H7 (cell line): ENCODE measurements at regions not wholly inside any gene's neighbourhood (a gene's known extent, or its start where the extent isn't known, plus 50 kb on each side); places are given as distances from the start of the nearest gene placed in this dataset.

ENCODE experiments used
- DNase-seq: peaks from one replicate; pipeline ENCODE4 v3.0.0; 2012
- H3K27me3 ChIP-seq: 2 replicates; pipeline ENCODE4 v1.6.0; 2011; ENCODE audit warnings: mild to moderate bottlenecking, low read length; ENCODE audit not compliant: control insufficient read depth, insufficient read depth
- H3K36me3 ChIP-seq: replicated peaks from 2 replicates; pipeline ENCODE4 v1.5.1; 2011; ENCODE audit warnings: low read length; ENCODE audit not compliant: control insufficient read depth, insufficient read depth
- H3K4me3 ChIP-seq: 2 replicates; pipeline ENCODE4 v1.5.1; 2011; ENCODE audit warnings: low read depth, mild to moderate bottlenecking, control low read depth, low read length, moderate library complexity; ENCODE audit not compliant: insufficient read depth

DNA sequence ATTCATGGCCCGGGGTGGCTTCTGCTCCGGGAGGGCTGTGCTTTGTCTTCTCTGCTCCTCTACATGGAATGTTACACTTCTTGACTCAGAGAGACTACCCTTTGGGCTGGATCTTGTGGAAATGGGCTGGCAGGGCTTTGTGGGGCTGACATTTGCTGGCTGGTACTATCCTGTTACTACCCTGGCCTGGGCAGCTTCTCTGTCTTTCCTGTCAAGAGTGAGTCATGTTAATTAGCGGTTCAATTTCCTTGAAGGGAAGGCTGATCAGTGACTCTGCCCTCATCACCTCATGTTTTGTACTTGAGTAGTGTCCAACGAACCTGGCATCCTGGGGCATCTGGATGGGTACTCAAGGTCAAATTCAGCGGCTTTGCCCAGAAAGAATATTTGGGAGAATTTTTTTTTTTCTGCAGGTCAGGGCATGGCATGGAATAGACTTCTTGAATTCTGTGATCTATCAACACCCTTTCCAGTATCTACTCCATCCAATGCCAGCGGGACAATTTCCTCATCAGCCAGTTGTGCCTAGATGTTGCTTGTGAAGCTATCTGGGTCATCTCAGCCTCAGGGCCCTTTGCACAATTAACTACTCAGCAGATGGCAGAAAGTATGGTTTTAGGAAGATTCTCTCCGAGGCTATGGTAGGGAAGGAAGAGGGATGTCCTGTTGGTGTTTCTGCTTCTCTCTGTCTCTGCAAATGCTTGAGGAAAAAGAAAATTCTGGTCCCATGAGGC, 140.5 kb upstream of the PLET1 start:
- DNase-seq, result no peak
- no peaks in the 10 kb centered on the region for H3K36me3 ChIP-seq
- no peak overlapping the region for H3K4me3 ChIP-seq
- no peaks in the 10 kb centered on the region; the same call in 1 of the 2 replicates for H3K27me3 ChIP-seq

DNA sequence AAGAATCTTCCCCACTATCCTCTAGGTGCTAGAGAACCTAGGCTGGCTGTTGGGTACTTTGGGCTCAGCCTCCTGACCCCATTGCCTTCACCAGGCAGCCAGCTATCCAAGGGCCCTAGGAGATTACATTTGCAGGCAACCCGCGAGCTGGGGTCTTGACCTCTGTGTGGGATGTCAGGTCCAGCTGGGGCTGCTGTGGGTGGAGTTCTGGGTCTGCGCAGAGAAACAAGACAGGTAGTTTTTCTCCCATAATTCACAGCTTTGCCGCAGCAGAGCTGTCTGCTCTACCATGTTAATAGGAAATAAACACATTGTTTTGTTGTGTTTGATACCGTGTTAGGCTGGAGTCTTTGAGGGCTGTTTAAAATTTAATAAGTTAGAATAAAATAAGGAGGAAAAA, 142.8 kb upstream of the PLET1 start:
- Histone ChIP-seq H3K27me3 (no peaks in the 10 kb centered on the region; the same call in 1 of the 2 replicates), H3K4me3 (no peak overlapping the region), H3K36me3 (no peaks in the 10 kb centered on the region)
- DNase-seq, result no peak

DNA sequence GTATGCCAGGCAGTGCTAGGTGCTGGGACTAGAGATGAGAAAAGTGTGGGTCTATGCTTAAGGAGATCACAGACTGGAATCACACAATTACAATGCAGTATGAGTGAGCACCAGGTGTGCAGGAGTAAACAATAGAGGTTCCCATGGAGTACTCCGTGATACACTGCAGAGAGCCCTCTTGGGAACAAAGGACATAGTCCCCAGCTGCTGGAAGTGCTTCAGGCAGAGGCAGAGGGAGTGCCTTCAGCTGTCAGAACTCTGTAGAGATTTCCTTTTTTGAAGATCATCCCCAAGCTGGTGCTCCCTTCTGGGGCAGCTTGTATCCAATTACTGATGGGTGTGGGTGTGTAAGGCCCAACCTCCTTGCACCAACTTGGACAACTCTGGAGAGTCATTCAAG, 143.5 kb upstream of the PLET1 start:
- H3K36me3 ChIP-seq, result no peaks in the 10 kb centered on the region
- H3K4me3 ChIP-seq, result no peak overlapping the region
- DNase-seq, result no peak
- no peaks in the 10 kb centered on the region; the same call in 1 of the 2 replicates for H3K27me3 ChIP-seq

DNA sequence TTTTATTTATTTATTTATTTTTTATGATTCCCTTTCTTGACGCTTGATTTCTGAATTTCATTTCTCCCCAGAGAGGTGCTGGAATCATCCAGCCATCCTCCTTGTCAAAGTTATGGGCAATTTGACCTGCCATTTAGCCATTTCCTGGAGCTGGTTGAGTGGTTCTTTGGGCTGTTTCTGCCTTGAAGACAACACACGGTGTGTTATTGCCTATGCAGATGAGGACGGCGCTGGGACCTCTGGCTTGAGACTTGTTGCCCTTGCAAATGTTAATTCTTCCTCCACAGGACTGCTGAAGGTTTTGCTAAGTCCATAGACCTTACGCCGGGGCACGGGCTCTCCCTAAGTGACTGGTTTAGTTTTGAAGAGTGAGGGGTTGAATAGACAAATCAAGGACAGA, 147.9 kb upstream of the PLET1 start:
- no peaks in the 10 kb centered on the region; the same call in 1 of the 2 replicates for H3K27me3 ChIP-seq
- H3K4me3 ChIP-seq, result no peak overlapping the region
- peak; percentile 38 for DNase-seq
- no peaks in the 10 kb centered on the region for H3K36me3 ChIP-seq

DNA sequence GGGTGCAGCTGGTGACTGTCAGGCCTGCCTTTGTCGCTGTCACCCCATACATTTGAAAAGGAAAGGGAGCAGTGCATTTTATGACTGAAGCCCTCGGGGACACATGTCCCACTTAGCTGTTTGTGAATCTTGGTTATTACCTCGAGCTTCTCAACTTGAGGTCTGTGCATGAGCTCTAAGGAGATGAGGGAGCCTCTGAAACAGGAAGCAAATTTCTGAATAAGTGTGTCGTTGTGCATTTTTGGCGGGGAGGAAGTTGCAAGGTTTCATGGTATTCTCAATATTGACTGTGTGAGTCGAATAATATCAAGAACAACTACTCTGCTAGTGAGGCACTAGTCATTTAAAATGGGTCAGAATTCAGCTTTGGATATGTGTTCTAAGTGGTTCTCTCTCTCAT, 149.7 kb upstream of the PLET1 start:
- no peaks in the 10 kb centered on the region for H3K36me3 ChIP-seq
- no peak overlapping the region for H3K4me3 ChIP-seq
- no peaks in the 10 kb centered on the region; the same call in 1 of the 2 replicates for H3K27me3 ChIP-seq
- no peak for DNase-seq

DNA sequence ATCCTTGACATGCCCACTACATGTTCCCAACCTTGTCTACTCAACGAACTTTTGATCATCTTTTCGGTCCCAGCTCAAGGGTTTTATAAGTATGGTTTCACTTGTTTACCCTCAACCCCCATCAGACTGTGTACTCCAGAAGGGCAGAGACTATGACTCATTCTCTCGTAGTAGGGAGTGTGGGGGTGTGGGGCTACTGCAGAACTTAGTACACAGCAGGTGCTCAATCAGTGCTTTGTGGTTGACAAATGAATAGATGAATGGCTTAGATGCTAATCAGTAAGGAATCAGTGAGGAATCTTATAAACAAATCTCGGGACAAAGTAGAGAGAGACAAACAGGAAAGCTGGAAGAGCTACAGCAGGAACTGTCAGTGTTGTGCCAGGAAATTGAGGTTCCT, 151.7 kb upstream of the PLET1 start:
- H3K4me3 ChIP-seq, result no peak overlapping the region
- no peak for DNase-seq
- no peaks in the 10 kb centered on the region for H3K36me3 ChIP-seq
- no peaks in the 10 kb centered on the region for H3K27me3 ChIP-seq

DNA sequence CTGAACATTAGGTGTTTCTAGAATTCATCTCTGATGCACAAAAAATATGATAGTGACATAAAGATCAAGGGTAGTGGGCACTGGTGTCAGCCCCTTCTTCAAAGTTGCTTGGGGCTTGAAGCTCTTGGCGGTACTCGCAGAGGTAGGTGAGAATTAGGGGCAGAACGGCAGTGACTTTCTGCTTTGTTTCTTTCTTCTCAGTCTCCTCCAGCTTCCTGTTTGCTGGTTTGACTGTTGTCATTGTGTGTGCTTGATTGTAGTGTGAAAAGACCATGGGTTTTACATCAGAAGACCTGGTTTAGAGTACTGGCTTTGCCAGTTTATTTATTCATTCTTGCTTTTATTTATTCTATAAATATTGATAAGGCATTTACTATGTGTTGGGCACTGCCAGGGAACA, 156.7 kb upstream of the PLET1 start:
- Histone ChIP-seq H3K27me3 (no peaks in the 10 kb centered on the region; the same call in 1 of the 2 replicates), H3K36me3 (no peaks in the 10 kb centered on the region), H3K4me3 (no peak overlapping the region)
- no peak for DNase-seq

DNA sequence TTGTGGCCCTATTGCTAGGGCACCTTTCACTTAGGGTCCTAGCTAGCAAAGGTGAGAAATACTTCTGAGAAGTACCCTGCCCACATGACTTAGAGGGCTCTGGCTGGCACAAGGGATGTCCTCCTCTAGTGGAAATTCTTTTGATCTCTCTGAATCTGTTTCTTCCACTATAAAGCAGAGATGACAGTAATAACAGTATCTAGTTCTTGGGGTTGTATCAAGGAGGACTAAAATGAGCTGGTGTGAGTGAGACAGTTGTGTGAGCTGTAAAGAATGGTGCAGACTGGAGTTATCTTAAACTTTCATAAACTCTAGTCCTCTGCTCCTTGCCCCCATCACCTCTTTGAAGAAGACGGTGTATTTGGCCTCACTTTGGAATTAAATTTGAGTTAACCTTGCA, 157.8 kb upstream of the PLET1 start:
- Histone ChIP-seq H3K27me3 (no peaks in the 10 kb centered on the region; the same call in 1 of the 2 replicates), H3K4me3 (no peak overlapping the region), H3K36me3 (no peaks in the 10 kb centered on the region)
- DNase-seq, result no peak

DNA sequence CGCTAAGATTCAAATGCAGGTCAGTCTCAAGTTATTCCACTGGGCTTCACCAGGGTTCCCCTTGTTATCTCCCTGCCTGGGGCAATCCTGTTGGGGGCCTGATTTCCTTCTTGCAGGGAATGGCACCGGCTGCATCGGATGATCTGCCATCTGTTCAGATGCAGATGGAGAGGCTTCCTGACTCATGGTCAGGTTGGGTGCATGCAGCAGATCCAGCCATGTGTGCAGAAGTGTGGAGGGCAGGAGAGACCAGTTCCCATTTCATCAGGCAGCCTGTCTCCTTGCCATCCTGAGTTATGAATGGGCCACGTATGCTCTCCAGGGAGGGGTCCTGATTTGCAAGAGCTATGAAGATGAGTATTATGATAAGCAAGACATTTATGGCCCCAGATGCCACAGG, 161.2 kb upstream of the PLET1 start:
- no peak overlapping the region for H3K4me3 ChIP-seq
- H3K27me3 ChIP-seq, result no peaks in the 10 kb centered on the region; the same call in 1 of the 2 replicates
- no peak for DNase-seq
- no peaks in the 10 kb centered on the region for H3K36me3 ChIP-seq

DNA sequence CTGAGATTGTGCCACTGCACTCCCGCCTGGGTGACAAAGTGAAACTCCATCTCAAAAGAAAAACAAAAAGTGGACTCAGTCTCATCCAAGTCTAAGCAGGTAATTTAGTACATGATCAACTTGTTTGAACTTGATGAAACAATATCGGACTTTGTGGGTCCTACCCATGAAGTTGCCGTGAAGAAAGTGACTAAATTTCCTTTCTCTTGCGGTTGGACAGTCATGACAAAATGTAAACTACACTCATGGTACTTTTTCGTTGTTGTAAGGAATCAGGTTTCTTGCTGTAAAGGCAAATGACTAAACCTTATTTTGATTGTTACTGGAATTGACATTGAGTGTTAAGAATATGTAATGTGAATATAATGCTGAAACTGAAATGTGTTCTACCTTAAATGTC, 164.5 kb upstream of the PLET1 start:
- DNase-seq, result no peak
- no peak overlapping the region for H3K4me3 ChIP-seq
- H3K27me3 ChIP-seq, result no peaks in the 10 kb centered on the region
- H3K36me3 ChIP-seq, result no peaks in the 10 kb centered on the region

DNA sequence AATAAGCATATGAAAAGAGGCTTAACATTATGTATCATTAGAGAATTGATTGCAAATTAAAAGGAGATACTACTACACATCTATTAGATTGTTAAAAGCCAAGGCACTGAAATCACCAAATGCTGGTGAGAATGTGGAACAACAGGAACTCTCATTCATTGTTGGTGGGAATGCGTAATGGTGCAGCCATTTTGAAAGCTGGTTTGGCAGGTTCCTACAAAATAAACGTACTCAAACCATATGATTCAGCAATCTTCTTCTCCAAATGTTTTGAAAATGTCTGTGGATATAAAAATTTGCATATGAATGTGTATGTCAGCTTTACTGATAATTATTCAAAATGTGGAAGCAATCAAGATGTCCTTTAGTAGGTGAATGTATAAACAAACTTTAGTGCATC, 176.4 kb upstream of the PLET1 start:
- H3K4me3 ChIP-seq, result no peak overlapping the region
- H3K36me3 ChIP-seq, result no peaks in the 10 kb centered on the region
- DNase-seq, result no peak
- H3K27me3 ChIP-seq, result no peaks in the 10 kb centered on the region

DNA sequence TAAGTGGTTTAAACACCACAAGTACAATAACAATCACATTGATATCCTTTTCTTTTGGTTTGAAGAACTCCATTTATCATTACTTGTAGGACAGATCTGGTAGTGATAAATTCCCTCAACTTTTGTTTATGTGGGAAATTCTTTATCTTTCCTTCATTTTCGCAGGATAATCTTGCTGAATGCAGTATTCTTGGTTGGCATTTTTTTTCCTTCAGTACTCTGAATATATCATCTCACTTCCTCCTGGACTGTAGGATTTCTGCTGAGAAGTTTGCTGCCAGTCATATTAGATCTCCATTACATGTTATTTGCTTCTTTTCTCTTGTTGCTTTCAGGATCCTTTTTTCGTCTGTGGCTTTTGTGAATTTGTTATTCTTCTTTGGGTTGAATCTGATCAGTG, 179.0 kb upstream of the PLET1 start:
- no peaks in the 10 kb centered on the region for H3K36me3 ChIP-seq
- no peak overlapping the region for H3K4me3 ChIP-seq
- no peak for DNase-seq
- H3K27me3 ChIP-seq, result no peaks in the 10 kb centered on the region

DNA sequence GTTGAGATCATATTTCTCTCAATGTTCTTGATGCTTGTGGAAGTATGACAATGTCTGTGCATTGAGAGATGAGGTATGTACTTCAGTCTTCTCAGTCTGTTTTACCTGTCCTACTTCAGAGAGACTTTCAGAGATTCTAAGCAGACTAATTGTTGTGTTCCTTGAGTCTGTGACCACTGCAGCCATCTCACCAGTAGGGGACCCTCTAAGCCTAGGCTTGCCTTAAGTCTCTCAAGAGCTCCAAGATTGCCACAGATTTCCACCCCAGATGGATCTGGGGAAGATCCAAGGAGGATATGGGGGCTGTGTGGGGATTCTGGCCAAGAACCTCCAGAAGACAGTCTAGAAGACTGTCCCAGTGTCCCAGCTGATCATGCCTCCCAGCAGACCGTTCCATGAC, 179.9 kb upstream of the PLET1 start:
- H3K36me3 ChIP-seq, result no peaks in the 10 kb centered on the region
- no peak overlapping the region for H3K4me3 ChIP-seq
- H3K27me3 ChIP-seq, result no peaks in the 10 kb centered on the region
- peak; percentile 56 for DNase-seq

DNA sequence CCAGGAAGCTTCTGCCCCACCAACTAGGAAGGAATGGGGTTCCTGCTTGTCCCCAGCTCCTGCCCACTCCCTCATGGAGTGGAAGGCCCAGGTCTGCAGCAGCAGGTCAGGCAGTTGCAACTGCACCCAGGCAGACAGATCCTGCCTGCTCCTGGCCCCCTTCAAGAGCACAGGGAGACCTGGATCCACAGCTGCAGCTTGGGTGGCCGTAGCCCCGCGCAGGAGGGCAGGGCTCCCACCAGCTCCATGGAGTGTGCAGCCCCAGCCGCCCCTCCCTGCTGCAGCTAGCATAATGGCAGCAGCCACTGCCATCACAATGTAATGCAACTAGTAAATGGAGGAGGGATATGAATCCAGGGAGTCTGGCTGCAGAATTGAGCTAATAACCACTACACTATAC, 187.5 kb upstream of the PLET1 start:
- H3K4me3 ChIP-seq, result no peak overlapping the region
- no peaks in the 10 kb centered on the region for H3K27me3 ChIP-seq
- DNase-seq, result no peak
- H3K36me3 ChIP-seq, result no peaks in the 10 kb centered on the region

DNA sequence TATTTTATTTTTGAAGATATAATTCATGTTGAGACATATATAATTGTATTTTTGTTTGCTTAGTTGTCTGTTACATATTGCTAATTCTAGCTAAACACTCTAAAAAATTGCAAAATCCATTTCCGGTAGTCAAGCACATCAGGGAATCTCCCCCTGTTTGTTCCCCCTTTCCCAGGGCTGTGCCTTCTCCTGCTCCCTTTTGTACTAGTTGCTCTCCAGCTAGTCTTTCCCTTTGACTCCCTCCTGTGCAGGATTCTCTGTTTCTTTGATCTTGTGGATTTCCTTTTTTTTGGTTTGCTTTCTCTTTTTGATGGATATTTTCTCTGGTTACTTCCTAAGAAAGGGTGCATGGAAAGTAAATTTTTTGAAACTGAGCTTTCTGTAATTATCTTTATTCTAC, 188.1 kb upstream of the PLET1 start:
- Histone ChIP-seq H3K36me3 (no peaks in the 10 kb centered on the region), H3K27me3 (no peaks in the 10 kb centered on the region), H3K4me3 (no peak overlapping the region)
- peak; percentile 26 for DNase-seq

DNA sequence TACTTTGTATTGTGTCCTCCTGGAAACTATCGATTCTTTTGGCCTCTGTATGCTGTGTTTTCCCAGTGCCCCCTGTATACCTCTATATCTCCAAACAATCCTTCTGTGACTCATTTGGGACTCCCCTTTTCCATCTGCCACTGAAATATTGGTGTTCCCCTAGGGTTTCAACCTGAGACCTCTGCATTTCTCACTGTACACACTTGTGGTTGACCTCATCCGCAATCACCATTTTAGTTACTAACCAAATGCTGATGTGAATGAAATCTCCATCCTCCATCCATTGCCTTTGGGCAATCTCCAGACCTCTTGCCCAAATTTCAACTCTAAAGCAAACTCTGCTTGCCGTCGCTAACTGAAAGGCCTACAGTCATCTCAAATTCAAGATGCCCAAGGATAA, 190.6 kb upstream of the PLET1 start:
- no peak for DNase-seq

More for the DNA sequence above, 190.6 kb upstream of the PLET1 start:
- Histone ChIP-seq H3K27me3 (no peaks in the 10 kb centered on the region), H3K4me3 (no peak overlapping the region), H3K36me3 (no peaks in the 10 kb centered on the region)
